GM12878 (cell line): ENCODE measurements at regions not wholly inside any gene's neighbourhood (a gene's known extent, or its start where the extent isn't known, plus 50 kb on each side); places are given as distances from the start of the nearest gene placed in this dataset.

ENCODE experiments used
- ATAC-seq: fragments of 200-7000 bp; cut with Tn5 transposase; 3 replicates; pipeline ENCODE4 v1.9.1; 2020; ENCODE audit warnings: mild to moderate bottlenecking, moderate library complexity
- BruUV-seq: library from RNA; stranded (reverse); fragments of 400-500 nt; replicated peaks from 2 replicates; lab custom pipeline; 2021; lab: Mats Ljungman, UMichigan
- CTCF ChIA-PET: fragments of 300-600 bp; sonication (Branson Sonifier 250); formaldehyde crosslinking; extraction: SDS; loops from one replicate; lab custom pipeline; 2021; ENCODE audit warnings: inconsistent platforms; lab: Yijun Ruan, JAX
- POLR2A ChIA-PET: fragments of 350-600 bp; formaldehyde crosslinking; extraction: SDS; loops from one replicate; lab custom pipeline; 2021; ENCODE audit warnings: inconsistent platforms; lab: Charles Lee
- RAD21 ChIA-PET: fragments of 300-600 bp; sonication (Branson Sonifier 250); formaldehyde crosslinking; loops from one replicate; lab custom pipeline; 2023; ENCODE audit warnings: antibody characterized with exemption; ENCODE audit not compliant: unreplicated experiment; lab: Charles Lee
- SMC1A ChIA-PET: fragments of 300-600 bp; sonication (Branson Sonifier 250); formaldehyde crosslinking; loops from one replicate; lab custom pipeline; 2023; ENCODE audit not compliant: unreplicated experiment, uncharacterized antibody; lab: Charles Lee
- DNase-seq: peaks from one replicate; pipeline ENCODE4 v3.0.0-alpha.2; 2011; ENCODE audit warnings: low read depth, low spot score
- FAIRE-seq: peaks from 3 replicates; lab custom pipeline; 2011; peaks lifted over from hg19 to GRCh38; lab: Jason Lieb, UNC
- H2AFZ ChIP-seq: 2 replicates; pipeline ENCODE4 v1.6.0; 2011; ENCODE audit warnings: low read depth, low read length, control low read depth; ENCODE audit not compliant: control insufficient read depth
- H3K27ac ChIP-seq: 2 replicates; pipeline ENCODE4 v1.5.1; 2011; ENCODE audit warnings: control low read depth; ENCODE audit not compliant: control insufficient read depth, insufficient read depth
- H3K27me3 ChIP-seq, 2 experiments: replicated peaks in 1 of 2; 2 replicates each; pipeline versions ENCODE4 v1.6.0 to v1.6.1; 2011; ENCODE audit warnings: low read length in 1 of 2; ENCODE audit not compliant: control insufficient read depth in 2 of 2, insufficient read depth in 2 of 2
- H3K36me3 ChIP-seq, 2 experiments: 2 replicates each; pipeline ENCODE4 v1.5.1; 2011; ENCODE audit warnings: low read length in 1 of 2; ENCODE audit not compliant: control insufficient read depth in 2 of 2, insufficient read depth in 2 of 2
- H3K4me1 ChIP-seq: 2 replicates; pipeline ENCODE4 v1.6.1; 2011; ENCODE audit warnings: mild to moderate bottlenecking, low read length, moderate library complexity, mixed read lengths; ENCODE audit not compliant: control insufficient read depth, insufficient read depth
- H3K4me2 ChIP-seq: 2 replicates; pipeline ENCODE4 v1.6.0; 2011; ENCODE audit warnings: control low read depth; ENCODE audit not compliant: control insufficient read depth, insufficient read depth
- H3K4me3 ChIP-seq: fragments of 200-600 bp; sonication (generic); 2 replicates; pipeline ENCODE4 v1.5.1; 2016
- H3K79me2 ChIP-seq: 2 replicates; pipeline ENCODE4 v1.6.0; 2011; ENCODE audit warnings: low read length; ENCODE audit not compliant: control insufficient read depth, insufficient read depth
- H3K9ac ChIP-seq: 2 replicates; pipeline ENCODE4 v1.8.0; 2011; ENCODE audit warnings: low read length, control low read depth, mixed read lengths; ENCODE audit not compliant: control insufficient read depth, insufficient read depth
- H3K9me3 ChIP-seq: replicated peaks from 3 replicates; pipeline ENCODE4 v1.5.1; 2011; ENCODE audit warnings: mild to moderate bottlenecking, low read length; ENCODE audit not compliant: control insufficient read depth, insufficient read depth
- H4K20me1 ChIP-seq: 2 replicates; pipeline ENCODE4 v1.6.0; 2011; ENCODE audit not compliant: control insufficient read depth, insufficient read depth
- BCL11A ChIP-seq: IDR thresholded peaks from 2 replicates; pipeline ENCODE4 v1.6.1; 2011; ENCODE audit warnings: low read depth, low read length
- BMI1 ChIP-seq: fragments of 450-650 bp; IDR thresholded peaks from 2 replicates; pipeline ENCODE4 v1.6.1; 2016; ENCODE audit warnings: mild to moderate bottlenecking, moderate library complexity, borderline replicate concordance
- EED ChIP-seq: sonication (generic); IDR thresholded peaks from 2 replicates; pipeline ENCODE4 v1.6.1; 2016; ENCODE audit warnings: antibody characterized with exemption, low read depth
- MYB ChIP-seq: fragments of 150-350 bp; IDR thresholded peaks from 2 replicates; pipeline ENCODE4 v1.6.1; 2014; ENCODE audit warnings: mild to moderate bottlenecking, low read depth, low read length, borderline replicate concordance
- NR2C2 ChIP-seq: IDR thresholded peaks from 2 replicates; pipeline ENCODE4 v1.6.1; 2011; ENCODE audit warnings: borderline replicate concordance, low read depth; ENCODE audit not compliant: control insufficient read depth, insufficient read length
- PAX8 ChIP-seq: fragments of 450-650 bp; IDR thresholded peaks from 2 replicates; pipeline ENCODE4 v1.6.1; 2017; ENCODE audit warnings: mild to moderate bottlenecking, moderate library complexity
- POU2F2 ChIP-seq: IDR thresholded peaks from 3 replicates; pipeline ENCODE4 v1.6.1; 2011; ENCODE audit warnings: low read depth, mild to moderate bottlenecking, low read length, borderline replicate concordance
- TCF12 ChIP-seq: IDR thresholded peaks from 2 replicates; pipeline ENCODE4 v1.6.1; 2011; ENCODE audit warnings: low read depth, mild to moderate bottlenecking, low read length
- ZNF24 ChIP-seq: fragments of 450-650 bp; IDR thresholded peaks from 2 replicates; pipeline ENCODE4 v1.6.1; 2017; ENCODE audit warnings: antibody characterized with exemption, mild to moderate bottlenecking
- ZNF622 ChIP-seq: fragments of 450-650 bp; IDR thresholded peaks from 2 replicates; pipeline ENCODE4 v1.6.1; 2017; ENCODE audit warnings: mild to moderate bottlenecking, inconsistent platforms
- ZSCAN29 ChIP-seq: fragments of 450-650 bp; IDR thresholded peaks from 2 replicates; pipeline ENCODE4 v1.6.1; 2017; ENCODE audit warnings: mild to moderate bottlenecking, moderate library complexity
- ZZZ3 ChIP-seq: IDR thresholded peaks from 2 replicates; pipeline ENCODE4 v1.6.1; 2011; ENCODE audit warnings: low read depth; ENCODE audit not compliant: control insufficient read depth, insufficient read length
- WGBS: methylation state at CpG from one replicate; pipeline ENCODE4 v1.1.6; 2016; ENCODE audit warnings: low lambda C conversion rate; ENCODE audit not compliant: insufficient replicate concordance, insufficient coverage; ENCODE audit errors: missing lambda C conversion rate; 5-methylcytosine and 5-hydroxymethylcytosine counted together
- in situ Hi-C: fragments of 300-500 bp; cut with MboI; formaldehyde crosslinking; loops from 9 replicates; pipeline ENCODE4 v1.14.3; 2018; ENCODE audit warnings: mixed read lengths
- intact Hi-C: fragments of 100-400 bp; cut with micrococcal nuclease; formaldehyde crosslinking; loops from one replicate; pipeline ENCODE4 v1.14.2; 2022; ENCODE audit not compliant: unreplicated experiment
- TF ChIP-seq, protein P1 (sequence below): IDR thresholded peaks from 2 replicates; pipeline ENCODE4 v1.6.1; 2012; ENCODE audit warnings: low read length, inconsistent platforms

DNA sequence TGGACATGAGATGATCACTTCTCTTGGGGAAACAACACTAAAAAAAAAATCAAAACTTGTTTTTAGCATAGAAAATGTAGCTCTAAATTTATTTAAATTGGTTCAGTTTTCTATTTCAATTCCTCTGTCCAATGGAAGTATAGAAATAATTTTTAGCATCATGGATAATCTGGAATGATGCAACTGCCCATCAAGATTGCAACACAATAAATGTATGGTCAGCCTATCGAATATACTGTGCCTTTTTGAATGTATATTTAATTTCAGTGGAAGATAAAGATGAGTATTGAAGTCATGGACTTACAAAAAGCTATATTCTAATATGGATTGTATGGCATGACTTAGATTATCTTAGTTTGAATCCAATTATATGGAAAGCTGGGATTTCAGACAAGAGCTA, 906.7 kb downstream of the IGSF11 start:
- Histone ChIP-seq H3K9me3 (no peaks in the 10 kb centered on the region), H3K36me3 (no peaks in the 10 kb centered on the region), H3K4me1 (no peaks in the 10 kb centered on the region), H4K20me1 (no peaks in the 10 kb centered on the region), H2AFZ (no peak overlapping the region), H3K79me2 (no peaks in the 10 kb centered on the region), H3K27ac (no peak overlapping the region), H3K27me3 (no peaks in the 10 kb centered on the region), H3K4me2 (no peak overlapping the region), H3K4me3 (no peak overlapping the region), H3K9ac (no peak overlapping the region)
- POLR2A ChIA-PET: no interaction called here
- in situ Hi-C loops (no loop called here), intact Hi-C loops (no loop called here)
- no TSS peak for BruUV-seq
- DNase-seq (no peak), ATAC-seq (no peak), FAIRE-seq (no peak)
- CTCF ChIA-PET: interaction anchor here (0.6 kb wide), 1 partner anchor 34 kb away, joined by 3 read pairs; no protein-coding TSS in a partner anchor
- SMC1A ChIA-PET: no interaction called here
- 0% methylated on average over 1 of the region's 1 CpG for WGBS
- TF ChIP-seq NR2C2 (no peak), MYB (no peak), PAX8 (no peak), POU2F2 (no peak), ZNF24 (no peak), ZSCAN29 (no peak)
- RAD21 ChIA-PET: no interaction called here

DNA sequence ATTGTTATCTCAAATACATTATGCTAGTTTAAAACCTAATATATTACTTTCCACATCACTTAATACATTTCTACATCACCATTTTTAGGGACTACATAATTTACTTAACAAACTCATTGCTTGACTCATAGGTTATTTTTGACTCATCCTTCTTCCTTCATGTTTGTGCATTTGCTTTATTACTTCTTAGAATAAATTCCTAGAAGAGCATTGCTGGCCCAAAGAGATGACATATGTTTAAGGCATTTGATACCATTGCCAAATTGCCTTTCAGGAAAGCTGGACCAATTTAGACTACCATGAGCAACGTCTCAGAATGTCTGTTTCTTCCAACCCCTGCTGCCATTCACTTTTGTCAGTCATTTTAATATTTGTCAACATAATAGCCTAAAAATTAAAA, 905.8 kb downstream of the IGSF11 start:
- DNase-seq: no peak
- no peak overlapping the region for H3K4me2 ChIP-seq
- no peak for FAIRE-seq
- no peaks in the 10 kb centered on the region for H3K79me2 ChIP-seq
- no peak overlapping the region for H3K9ac ChIP-seq
- SMC1A ChIA-PET: interaction anchor here (0.7 kb wide), 1 partner anchor 423 kb away, joined by 3 read pairs; no protein-coding TSS in a partner anchor
- in situ Hi-C loops: no loop called here
- no peaks in the 10 kb centered on the region for H3K9me3 ChIP-seq
- WGBS: 0% methylated on average over 1 of the region's 1 CpG
- H3K36me3 ChIP-seq: no peaks in the 10 kb centered on the region
- TF ChIP-seq EED (no peak), TCF12 (no peak), BMI1 (no peak), ZNF622 (no peak), BCL11A (no peak), ZZZ3 (no peak)
- TF ChIP-seq, protein P1, sequence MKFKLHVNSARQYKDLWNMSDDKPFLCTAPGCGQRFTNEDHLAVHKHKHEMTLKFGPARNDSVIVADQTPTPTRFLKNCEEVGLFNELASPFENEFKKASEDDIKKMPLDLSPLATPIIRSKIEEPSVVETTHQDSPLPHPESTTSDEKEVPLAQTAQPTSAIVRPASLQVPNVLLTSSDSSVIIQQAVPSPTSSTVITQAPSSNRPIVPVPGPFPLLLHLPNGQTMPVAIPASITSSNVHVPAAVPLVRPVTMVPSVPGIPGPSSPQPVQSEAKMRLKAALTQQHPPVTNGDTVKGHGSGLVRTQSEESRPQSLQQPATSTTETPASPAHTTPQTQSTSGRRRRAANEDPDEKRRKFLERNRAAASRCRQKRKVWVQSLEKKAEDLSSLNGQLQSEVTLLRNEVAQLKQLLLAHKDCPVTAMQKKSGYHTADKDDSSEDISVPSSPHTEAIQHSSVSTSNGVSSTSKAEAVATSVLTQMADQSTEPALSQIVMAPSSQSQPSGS: no peak
- TF ChIP-seq, all 136 proteins: peak for 0
- POLR2A ChIA-PET: no interaction called here
- no peak overlapping the region for H3K27ac ChIP-seq
- no peaks in the 10 kb centered on the region for H4K20me1 ChIP-seq
- RAD21 ChIA-PET: no interaction called here
- H3K27me3 ChIP-seq: no peaks in the 10 kb centered on the region
- H2AFZ ChIP-seq: no peak overlapping the region
- no peak for ATAC-seq
- intact Hi-C loops: no loop called here
- no peak overlapping the region for H3K4me3 ChIP-seq
- CTCF ChIA-PET: no interaction called here
- BruUV-seq: no TSS peak
- no peaks in the 10 kb centered on the region for H3K4me1 ChIP-seq
